HepG2 (cell line): ENCODE measurements at regions not wholly inside any gene's neighbourhood (a gene's known extent, or its start where the extent isn't known, plus 50 kb on each side); places are given as distances from the start of the nearest gene placed in this dataset.

Experiments used
- ATAC-seq: fragments of 200-7000 bp; cut with Tn5 transposase; 3 replicates; pipeline ENCODE4 v1.9.1; 2020; ENCODE audit warnings: mild to moderate bottlenecking, moderate library complexity
- BruUV-seq: library from RNA; stranded (reverse); fragments of 400-500 nt; replicated peaks from 2 replicates; lab custom pipeline; 2021; lab: Mats Ljungman, UMichigan
- CTCF ChIA-PET: fragments of 300-600 bp; formaldehyde crosslinking; extraction: SDS; loops from one replicate; lab custom pipeline; 2021; ENCODE audit warnings: low total read pairs, inconsistent platforms, low intra/inter-chr PET ratio; lab: Yijun Ruan, JAX
- POLR2A ChIA-PET: fragments of 350-600 bp; sonication (Branson Sonifier 250); formaldehyde crosslinking; loops from one replicate; lab custom pipeline; 2020; ENCODE audit warnings: antibody characterized with exemption, inconsistent platforms; lab: Yijun Ruan, JAX
- DNase-seq: peaks from one replicate; pipeline ENCODE4 v3.0.0-alpha.2; 2015; ENCODE audit warnings: low spot score
- FAIRE-seq: peaks from 3 replicates; lab custom pipeline; 2011; peaks lifted over from hg19 to GRCh38; lab: Jason Lieb, UNC
- H2AFZ ChIP-seq: one replicate; pipeline ENCODE4 v1.6.1; 2011; ENCODE audit warnings: low read length, inconsistent platforms
- H3K27ac ChIP-seq: fragments of 300-600 bp; 3 replicates; pipeline ENCODE4 v1.8.0; 2011; ENCODE audit warnings: mixed run types, mild to moderate bottlenecking, mixed read lengths, low read length, inconsistent platforms; ENCODE audit not compliant: insufficient read depth; ENCODE audit errors: extremely low read length
- H3K27me3 ChIP-seq, 2 experiments: fragments of 200-600 bp in 1 of 2; 2 replicates in 1 of 2; 3 replicates in 1 of 2; pipeline versions ENCODE4 v1.6.0 to v1.8.0; 2011; ENCODE audit warnings: low read length in 2 of 2, mild to moderate bottlenecking in 2 of 2, moderate library complexity in 2 of 2, inconsistent platforms in 1 of 2; ENCODE audit not compliant: insufficient read depth in 2 of 2, control insufficient read depth in 1 of 2
- H3K36me3 ChIP-seq, 2 experiments: fragments of 200-600 bp in 1 of 2; replicated peaks in 1 of 2; 2 replicates in 1 of 2; 3 replicates in 1 of 2; pipeline versions ENCODE4 v1.5.1 to v1.8.0; 2011; ENCODE audit warnings: low read length in 2 of 2, inconsistent platforms in 1 of 2; ENCODE audit not compliant: insufficient read depth in 2 of 2, control insufficient read depth in 1 of 2
- H3K4me1 ChIP-seq: 2 replicates; pipeline ENCODE4 v1.5.1; 2012; ENCODE audit warnings: low read length, inconsistent platforms; ENCODE audit not compliant: insufficient read depth
- H3K4me2 ChIP-seq: 2 replicates; pipeline ENCODE4 v1.6.0; 2011; ENCODE audit warnings: low read depth, low read length, inconsistent platforms
- H3K4me3 ChIP-seq, 3 experiments: fragments of 200-600 bp in 1 of 3; sonication (generic), shearing (Covaris generic) in 1 of 3; replicated peaks in 1 of 3; 2 replicates each; pipeline ENCODE4 v1.5.1; 2011 to 2016; ENCODE audit warnings: low read length in 3 of 3, inconsistent platforms in 2 of 3, low read depth in 2 of 3, mild to moderate bottlenecking in 2 of 3, control low read depth in 1 of 3, mixed read lengths in 1 of 3; ENCODE audit not compliant: insufficient read depth in 1 of 3
- H3K79me2 ChIP-seq: one replicate; pipeline ENCODE4 v1.6.1; 2011; ENCODE audit warnings: low read length, inconsistent platforms; ENCODE audit not compliant: insufficient read depth
- H3K9ac ChIP-seq: 2 replicates; pipeline ENCODE4 v1.6.0; 2011; ENCODE audit warnings: mild to moderate bottlenecking, low read depth, low read length, inconsistent platforms; ENCODE audit not compliant: insufficient read depth
- H3K9me3 ChIP-seq: 2 replicates; pipeline ENCODE4 v1.5.1; 2012; ENCODE audit warnings: mild to moderate bottlenecking, low read length
- H4K20me1 ChIP-seq: 2 replicates; pipeline ENCODE4 v1.6.0; 2011; ENCODE audit warnings: inconsistent platforms, mild to moderate bottlenecking, low read length, moderate library complexity; ENCODE audit not compliant: insufficient read depth
- CCAR2 ChIP-seq: fragments of 200-400 bp; formaldehyde crosslinking; optimal IDR thresholded peaks from 2 replicates; pipeline ENCODE3; 2018; ENCODE audit warnings: low read depth, mild to moderate bottlenecking, low read length, moderate library complexity
- CREB1 ChIP-seq, 2 experiments: fragments of 450-650 bp in 1 of 2; IDR thresholded peaks; 2 replicates each; pipeline ENCODE4 v1.6.1; 2016 to 2017; ENCODE audit warnings: control low read depth in 1 of 2, mild to moderate bottlenecking in 1 of 2, missing compliant biosample characterization in 1 of 2, missing genetic modification characterization in 1 of 2
- FOXP1 ChIP-seq, 2 experiments: fragments of 450-650 bp in 1 of 2; IDR thresholded peaks; 2 replicates each; pipeline ENCODE4 v1.6.1; 2017 to 2018; ENCODE audit warnings: antibody characterized with exemption in 1 of 2
- HES4 ChIP-seq: sonication (generic); formaldehyde crosslinking; IDR thresholded peaks from 2 replicates; pipeline ENCODE4 v1.9.0; 2021; ENCODE audit warnings: mild to moderate bottlenecking, missing genetic modification reagents, borderline replicate concordance
- PHF5A ChIP-seq: IDR thresholded peaks from one replicate; pipeline ENCODE4 v1.6.1; 2018; ENCODE audit warnings: low read depth, missing genetic modification reagents; ENCODE audit not compliant: unreplicated experiment
- STAT5B ChIP-seq: sonication (generic); formaldehyde crosslinking; IDR thresholded peaks from 2 replicates; pipeline ENCODE4 v1.4.0; 2020; ENCODE audit warnings: missing genetic modification reagents
- ZNF10 ChIP-seq: sonication (generic); formaldehyde crosslinking; IDR thresholded peaks from 2 replicates; pipeline ENCODE4 v1.4.0; 2020; ENCODE audit warnings: mild to moderate bottlenecking, low read depth, missing genetic modification reagents, borderline replicate concordance
- ZNF329 ChIP-seq: sonication (generic); formaldehyde crosslinking; IDR thresholded peaks from 2 replicates; pipeline ENCODE4 v1.9.0; 2021; ENCODE audit warnings: low read depth, mild to moderate bottlenecking, missing genetic modification reagents
- ZNF598 ChIP-seq: sonication (generic); formaldehyde crosslinking; IDR thresholded peaks from 2 replicates; pipeline ENCODE4 v1.5.1; 2020; ENCODE audit warnings: mild to moderate bottlenecking, missing genetic modification reagents, borderline replicate concordance
- ZSCAN21 ChIP-seq: sonication (generic); formaldehyde crosslinking; IDR thresholded peaks from 2 replicates; pipeline ENCODE4 v1.8.0; 2022; ENCODE audit warnings: mild to moderate bottlenecking, missing genetic modification reagents, moderate library complexity, borderline replicate concordance
- WGBS: methylation state at CpG from one replicate; pipeline ENCODE4 v1.1.6; 2017; ENCODE audit warnings: low lambda C conversion rate; 5-methylcytosine and 5-hydroxymethylcytosine counted together
- in situ Hi-C: cut with HindIII; loops from 2 replicates; pipeline ENCODE4 v1.10.0; 2017; ENCODE audit warnings: low pct_unique_long_range_greater_than_20kb; ENCODE audit not compliant: extremely low pct_ligation_motif_present
- intact Hi-C: fragments of 100-400 bp; cut with micrococcal nuclease; formaldehyde crosslinking; loops from one replicate; pipeline ENCODE4 v1.10.0; 2022; ENCODE audit not compliant: unreplicated experiment
- TF ChIP-seq, protein P1 (sequence below): sonication (generic); formaldehyde crosslinking; IDR thresholded peaks from 2 replicates; pipeline ENCODE4 v1.4.0; 2020; ENCODE audit warnings: missing genetic modification reagents

DNA sequence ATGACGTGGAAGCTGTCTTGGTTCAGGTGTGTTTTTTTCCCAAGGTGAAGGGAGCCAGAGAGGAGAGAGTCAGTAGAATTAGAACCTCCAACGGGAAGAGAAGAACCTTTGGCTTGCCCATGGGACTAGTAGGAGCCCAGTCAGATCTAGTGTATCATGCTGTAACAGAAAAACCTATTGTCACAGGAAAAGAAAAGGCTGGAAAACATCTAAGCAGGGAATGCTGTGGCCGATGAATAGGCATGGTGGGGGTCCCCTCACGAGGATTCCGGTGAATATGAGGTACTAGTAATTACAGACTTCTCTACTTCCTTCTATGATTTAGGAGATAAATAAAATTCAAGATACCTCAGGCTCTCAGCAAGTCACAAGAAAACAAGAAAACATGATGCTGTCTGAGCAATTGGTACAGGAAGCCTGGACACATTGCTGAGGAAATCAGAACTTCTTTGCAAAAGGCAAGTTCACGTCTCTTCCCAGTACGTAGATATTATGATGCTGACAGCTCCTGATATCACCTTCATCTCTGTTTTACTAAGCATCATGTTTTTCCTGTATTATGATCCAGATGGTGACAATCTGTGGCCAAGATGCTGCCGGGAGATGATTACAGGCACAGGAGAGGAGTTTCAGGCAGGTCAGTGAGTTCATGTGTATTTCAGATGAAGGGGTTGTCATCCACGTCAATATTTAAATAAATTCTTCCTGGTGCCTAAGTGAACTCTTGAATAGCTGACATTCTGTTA lies 54.3 kb upstream of the NPY start:
- no peak for TF ChIP-seq PHF5A (CRISPR knock-in tag)
- 0 out of 2 replicates have a peak, but pooled peaks have one; percentile 2 for TF ChIP-seq CREB1 (IDR thresholded peaks at IDR 0.05)
- TF ChIP-seq CREB1 (CRISPR knock-in tag; IDR thresholded peaks at IDR 0.05): no peak
- TF ChIP-seq CCAR2: no peak
- FAIRE-seq: no peak
- no peak overlapping the region for H3K4me2 ChIP-seq
- intact Hi-C loops (no loop called here), in situ Hi-C loops (no loop called here)
- H3K36me3 ChIP-seq: no peaks in the 10 kb centered on the region
- H3K79me2 ChIP-seq: no peaks in the 10 kb centered on the region
- no peaks in the 10 kb centered on the region for H4K20me1 ChIP-seq
- H3K27me3 ChIP-seq: no peaks in the 10 kb centered on the region; a peak in 1 of 5 replicates
- WGBS: 24% methylated on average over 9 of the region's 9 CpGs
- no peak overlapping the region for H3K9ac ChIP-seq
- H3K9me3 ChIP-seq: no peaks in the 10 kb centered on the region
- CTCF ChIA-PET: no interaction called here
- H3K4me3 ChIP-seq: no peak overlapping the region
- no peak for DNase-seq
- no peak overlapping the region for H3K27ac ChIP-seq
- POLR2A ChIA-PET: no interaction called here
- no peak overlapping the region for H2AFZ ChIP-seq
- BruUV-seq: no TSS peak
- no peak for ATAC-seq
- H3K4me1 ChIP-seq: no peaks in the 10 kb centered on the region

DNA sequence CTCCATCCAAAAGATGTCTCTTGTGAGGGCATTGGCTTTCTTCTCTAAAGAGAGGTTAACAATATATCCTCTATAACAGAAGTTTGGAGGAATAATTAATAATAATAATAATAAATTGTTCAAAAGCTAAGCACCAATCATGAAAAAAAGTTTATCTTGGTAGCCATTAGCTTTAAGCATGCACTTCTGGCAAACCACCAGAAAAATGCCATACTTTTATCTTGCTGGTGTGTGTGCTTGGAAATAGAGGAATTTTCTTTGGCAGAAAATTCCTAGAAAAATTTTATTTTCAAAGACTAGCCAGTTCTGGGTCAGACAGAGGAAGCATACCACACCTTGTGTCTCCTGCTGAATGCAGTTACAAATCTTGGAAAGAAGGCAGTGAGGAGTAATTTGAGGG lies 52.5 kb upstream of the NPY start:
- POLR2A ChIA-PET: no interaction called here
- H2AFZ ChIP-seq: no peak overlapping the region
- no peak for DNase-seq
- FAIRE-seq: no peak
- H3K4me2 ChIP-seq: no peak overlapping the region
- H3K27ac ChIP-seq: no peak overlapping the region
- CTCF ChIA-PET: no interaction called here
- no peaks in the 10 kb centered on the region for H3K9me3 ChIP-seq
- in situ Hi-C loops (no loop called here), intact Hi-C loops (no loop called here)
- no peak overlapping the region for H3K4me3 ChIP-seq
- TF ChIP-seq STAT5B (CRISPR knock-in tag): no peak
- TF ChIP-seq ZNF329 (CRISPR knock-in tag): no peak
- no peak for TF ChIP-seq ZNF598 (CRISPR knock-in tag)
- TF ChIP-seq ZSCAN21: no peak
- TF ChIP-seq FOXP1 (IDR thresholded peaks at IDR 0.05): no peak
- TF ChIP-seq FOXP1 (CRISPR knock-in tag; IDR thresholded peaks at IDR 0.05): no peak
- TF ChIP-seq, protein P1, sequence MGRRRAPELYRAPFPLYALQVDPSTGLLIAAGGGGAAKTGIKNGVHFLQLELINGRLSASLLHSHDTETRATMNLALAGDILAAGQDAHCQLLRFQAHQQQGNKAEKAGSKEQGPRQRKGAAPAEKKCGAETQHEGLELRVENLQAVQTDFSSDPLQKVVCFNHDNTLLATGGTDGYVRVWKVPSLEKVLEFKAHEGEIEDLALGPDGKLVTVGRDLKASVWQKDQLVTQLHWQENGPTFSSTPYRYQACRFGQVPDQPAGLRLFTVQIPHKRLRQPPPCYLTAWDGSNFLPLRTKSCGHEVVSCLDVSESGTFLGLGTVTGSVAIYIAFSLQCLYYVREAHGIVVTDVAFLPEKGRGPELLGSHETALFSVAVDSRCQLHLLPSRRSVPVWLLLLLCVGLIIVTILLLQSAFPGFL (CRISPR knock-in tag): no peak
- no peak for TF ChIP-seq ZNF10
- no peak for TF ChIP-seq HES4 (CRISPR knock-in tag)
- BruUV-seq: no TSS peak
- H3K79me2 ChIP-seq: no peaks in the 10 kb centered on the region
- H4K20me1 ChIP-seq: no peaks in the 10 kb centered on the region
- no peak overlapping the region for H3K9ac ChIP-seq
- H3K36me3 ChIP-seq: no peaks in the 10 kb centered on the region
- H3K4me1 ChIP-seq: no peaks in the 10 kb centered on the region
- no peak for ATAC-seq
- H3K27me3 ChIP-seq: no peaks in the 10 kb centered on the region; a peak in 1 of 5 replicates
